Mammary epithelial cell (primary cell): ENCODE measurements at regions not wholly inside any gene's neighbourhood (a gene's known extent, or its start where the extent isn't known, plus 50 kb on each side); places are given as distances from the start of the nearest gene placed in this dataset.

ENCODE experiments used
- CTCF ChIP-seq, 2 donors: IDR thresholded peaks in 1 of 2; conservative IDR thresholded peaks in 1 of 2; 2 replicates each; pipeline ENCODE4 v1.5.1; 2011 to 2012; ENCODE audit warnings: inconsistent platforms in 2 of 2, low read length in 2 of 2, mild to moderate bottlenecking in 2 of 2, control low read depth in 1 of 2, low read depth in 1 of 2; ENCODE audit not compliant: insufficient read depth in 1 of 2; ENCODE audit errors: extremely low read depth in 1 of 2
- EZH2 ChIP-seq: IDR thresholded peaks from 2 replicates; pipeline ENCODE4 v1.6.1; 2012; ENCODE audit warnings: low read length, inconsistent platforms, borderline replicate concordance

GRCh38 chr5:86546044-86546443 is 71.7 kb upstream of the COX7C start:
- TF ChIP-seq EZH2, result no peak
- TF ChIP-seq CTCF (conservative IDR thresholded peaks at IDR 0.05 in 1 of 2, IDR thresholded peaks at IDR 0.05 in 1 of 2; ENCODE audit: extremely low read depth in 1 of 2, insufficient read depth in 1 of 2, low read depth in 1 of 2, low read length in 2 of 2), result no peak
